HepG2 (cell line): ENCODE measurements at regions not wholly inside any gene's neighbourhood (a gene's known extent, or its start where the extent isn't known, plus 50 kb on each side); places are given as distances from the start of the nearest gene placed in this dataset.

ENCODE experiments used
- ATAC-seq: fragments of 200-7000 bp; cut with Tn5 transposase; 3 replicates; pipeline ENCODE4 v1.9.1; 2020; ENCODE audit warnings: mild to moderate bottlenecking, moderate library complexity
- BruUV-seq: library from RNA; stranded (reverse); fragments of 400-500 nt; replicated peaks from 2 replicates; lab custom pipeline; 2021; lab: Mats Ljungman, UMichigan
- CTCF ChIA-PET: fragments of 300-600 bp; formaldehyde crosslinking; extraction: SDS; loops from one replicate; lab custom pipeline; 2021; ENCODE audit warnings: low total read pairs, inconsistent platforms, low intra/inter-chr PET ratio; lab: Yijun Ruan, JAX
- POLR2A ChIA-PET: fragments of 350-600 bp; sonication (Branson Sonifier 250); formaldehyde crosslinking; loops from one replicate; lab custom pipeline; 2020; ENCODE audit warnings: antibody characterized with exemption, inconsistent platforms; lab: Yijun Ruan, JAX
- DNase-seq: peaks from one replicate; pipeline ENCODE4 v3.0.0-alpha.2; 2015; ENCODE audit warnings: low spot score
- FAIRE-seq: peaks from 3 replicates; lab custom pipeline; 2011; peaks lifted over from hg19 to GRCh38; lab: Jason Lieb, UNC
- H2AFZ ChIP-seq: one replicate; pipeline ENCODE4 v1.6.1; 2011; ENCODE audit warnings: low read length, inconsistent platforms
- H3K27ac ChIP-seq: fragments of 300-600 bp; 3 replicates; pipeline ENCODE4 v1.8.0; 2011; ENCODE audit warnings: mixed run types, mild to moderate bottlenecking, mixed read lengths, low read length, inconsistent platforms; ENCODE audit not compliant: insufficient read depth; ENCODE audit errors: extremely low read length
- H3K27me3 ChIP-seq, 2 experiments: fragments of 200-600 bp in 1 of 2; 2 replicates in 1 of 2; 3 replicates in 1 of 2; pipeline versions ENCODE4 v1.6.0 to v1.8.0; 2011; ENCODE audit warnings: low read length in 2 of 2, mild to moderate bottlenecking in 2 of 2, moderate library complexity in 2 of 2, inconsistent platforms in 1 of 2; ENCODE audit not compliant: insufficient read depth in 2 of 2, control insufficient read depth in 1 of 2
- H3K36me3 ChIP-seq, 2 experiments: fragments of 200-600 bp in 1 of 2; replicated peaks in 1 of 2; 2 replicates in 1 of 2; 3 replicates in 1 of 2; pipeline versions ENCODE4 v1.5.1 to v1.8.0; 2011; ENCODE audit warnings: low read length in 2 of 2, inconsistent platforms in 1 of 2; ENCODE audit not compliant: insufficient read depth in 2 of 2, control insufficient read depth in 1 of 2
- H3K4me1 ChIP-seq: 2 replicates; pipeline ENCODE4 v1.5.1; 2012; ENCODE audit warnings: low read length, inconsistent platforms; ENCODE audit not compliant: insufficient read depth
- H3K4me2 ChIP-seq: 2 replicates; pipeline ENCODE4 v1.6.0; 2011; ENCODE audit warnings: low read depth, low read length, inconsistent platforms
- H3K4me3 ChIP-seq, 3 experiments: fragments of 200-600 bp in 1 of 3; sonication (generic), shearing (Covaris generic) in 1 of 3; replicated peaks in 1 of 3; 2 replicates each; pipeline ENCODE4 v1.5.1; 2011 to 2016; ENCODE audit warnings: low read length in 3 of 3, inconsistent platforms in 2 of 3, low read depth in 2 of 3, mild to moderate bottlenecking in 2 of 3, control low read depth in 1 of 3, mixed read lengths in 1 of 3; ENCODE audit not compliant: insufficient read depth in 1 of 3
- H3K79me2 ChIP-seq: one replicate; pipeline ENCODE4 v1.6.1; 2011; ENCODE audit warnings: low read length, inconsistent platforms; ENCODE audit not compliant: insufficient read depth
- H3K9ac ChIP-seq: 2 replicates; pipeline ENCODE4 v1.6.0; 2011; ENCODE audit warnings: mild to moderate bottlenecking, low read depth, low read length, inconsistent platforms; ENCODE audit not compliant: insufficient read depth
- H3K9me3 ChIP-seq: 2 replicates; pipeline ENCODE4 v1.5.1; 2012; ENCODE audit warnings: mild to moderate bottlenecking, low read length
- H4K20me1 ChIP-seq: 2 replicates; pipeline ENCODE4 v1.6.0; 2011; ENCODE audit warnings: inconsistent platforms, mild to moderate bottlenecking, low read length, moderate library complexity; ENCODE audit not compliant: insufficient read depth
- BRCA1 ChIP-seq: sonication (generic); formaldehyde crosslinking; IDR thresholded peaks from 2 replicates; pipeline ENCODE4 v1.4.0; 2020; ENCODE audit warnings: missing genetic modification reagents
- FOXP1 ChIP-seq, 2 experiments: fragments of 450-650 bp in 1 of 2; IDR thresholded peaks; 2 replicates each; pipeline ENCODE4 v1.6.1; 2017 to 2018; ENCODE audit warnings: antibody characterized with exemption in 1 of 2
- HMG20A ChIP-seq: IDR thresholded peaks from 2 replicates; pipeline ENCODE4 v1.6.1; 2016; ENCODE audit warnings: borderline replicate concordance
- KDM3A ChIP-seq: IDR thresholded peaks from 2 replicates; pipeline ENCODE4 v1.6.1; 2018; ENCODE audit warnings: low read depth, missing compliant biosample characterization
- MAZ ChIP-seq, 2 experiments: sonication (generic) in 1 of 2; formaldehyde crosslinking in 1 of 2; IDR thresholded peaks; 2 replicates each; pipeline versions ENCODE4 v1.5.0 to v1.6.1; 2012 to 2020; ENCODE audit warnings: low read depth in 2 of 2, mild to moderate bottlenecking in 2 of 2, borderline replicate concordance in 1 of 2, improper control_type of control experiment in 1 of 2, low read length in 1 of 2, missing genetic modification reagents in 1 of 2, moderate library complexity in 1 of 2
- NFIC ChIP-seq: IDR thresholded peaks from 2 replicates; pipeline ENCODE4 v1.6.1; 2012; ENCODE audit warnings: mild to moderate bottlenecking, low read length, inconsistent platforms
- SMYD3 ChIP-seq: sonication (generic); formaldehyde crosslinking; IDR thresholded peaks from 2 replicates; pipeline ENCODE4 v1.8.1; 2023; ENCODE audit warnings: mild to moderate bottlenecking, missing genetic modification reagents
- TCF12 ChIP-seq, 2 experiments: fragments of 450-650 bp in 1 of 2; sonication (generic) in 1 of 2; formaldehyde crosslinking in 1 of 2; IDR thresholded peaks; 2 replicates each; pipeline versions ENCODE4 v1.6.1 to v1.8.0; 2017 to 2022; ENCODE audit warnings: antibody characterized with exemption in 1 of 2, mild to moderate bottlenecking in 1 of 2, missing genetic modification reagents in 1 of 2, moderate library complexity in 1 of 2
- ZBTB8A ChIP-seq: sonication (generic); formaldehyde crosslinking; IDR thresholded peaks from 2 replicates; pipeline ENCODE4 v1.4.0; 2020; ENCODE audit warnings: mild to moderate bottlenecking, low read depth, missing genetic modification reagents, borderline replicate concordance
- ZFP41 ChIP-seq: sonication (generic); formaldehyde crosslinking; IDR thresholded peaks from 2 replicates; pipeline ENCODE4 v1.4.0; 2020; ENCODE audit warnings: mild to moderate bottlenecking, missing genetic modification reagents, borderline replicate concordance
- ZKSCAN8 ChIP-seq: IDR thresholded peaks from 2 replicates; pipeline ENCODE4 v1.6.1; 2016; ENCODE audit warnings: borderline replicate concordance, missing genetic modification reagents, missing compliant biosample characterization
- ZNF670 ChIP-seq: sonication (generic); formaldehyde crosslinking; IDR thresholded peaks from 2 replicates; pipeline ENCODE4 v1.8.0; 2022; ENCODE audit warnings: mild to moderate bottlenecking, missing genetic modification reagents, borderline replicate concordance
- WGBS: methylation state at CpG from one replicate; pipeline ENCODE4 v1.1.6; 2017; ENCODE audit warnings: low lambda C conversion rate; 5-methylcytosine and 5-hydroxymethylcytosine counted together
- in situ Hi-C: cut with HindIII; loops from 2 replicates; pipeline ENCODE4 v1.10.0; 2017; ENCODE audit warnings: low pct_unique_long_range_greater_than_20kb; ENCODE audit not compliant: extremely low pct_ligation_motif_present
- intact Hi-C: fragments of 100-400 bp; cut with micrococcal nuclease; formaldehyde crosslinking; loops from one replicate; pipeline ENCODE4 v1.10.0; 2022; ENCODE audit not compliant: unreplicated experiment
- TF ChIP-seq, protein P1 (sequence below): sonication (generic); formaldehyde crosslinking; IDR thresholded peaks from 2 replicates; pipeline ENCODE4 v1.8.1; 2023; ENCODE audit warnings: mild to moderate bottlenecking, missing genetic modification reagents, borderline replicate concordance
- TF ChIP-seq, protein P2 (sequence below): sonication (generic); formaldehyde crosslinking; IDR thresholded peaks from 2 replicates; pipeline ENCODE4 v1.5.0; 2020; ENCODE audit warnings: mild to moderate bottlenecking, missing genetic modification reagents, moderate library complexity
- TF ChIP-seq, protein P3 (sequence below): sonication (generic); formaldehyde crosslinking; IDR thresholded peaks from 2 replicates; pipeline ENCODE4 v1.4.0; 2020; ENCODE audit warnings: mild to moderate bottlenecking, missing genetic modification reagents
- TF ChIP-seq, protein P4 (sequence below): sonication (generic); formaldehyde crosslinking; IDR thresholded peaks from 2 replicates; pipeline ENCODE4 v1.8.0; 2022; ENCODE audit warnings: missing genetic modification reagents, mild to moderate bottlenecking, moderate library complexity, borderline replicate concordance
- TF ChIP-seq, protein P5 (sequence below), 2 experiments: fragments of 450-650 bp in 1 of 2; sonication (generic) in 1 of 2; formaldehyde crosslinking; IDR thresholded peaks; 2 replicates each; pipeline versions ENCODE4 v1.5.0 to v1.8.0; 2020 to 2022; ENCODE audit warnings: mild to moderate bottlenecking in 1 of 2, missing genetic modification reagents in 1 of 2

DNA sequence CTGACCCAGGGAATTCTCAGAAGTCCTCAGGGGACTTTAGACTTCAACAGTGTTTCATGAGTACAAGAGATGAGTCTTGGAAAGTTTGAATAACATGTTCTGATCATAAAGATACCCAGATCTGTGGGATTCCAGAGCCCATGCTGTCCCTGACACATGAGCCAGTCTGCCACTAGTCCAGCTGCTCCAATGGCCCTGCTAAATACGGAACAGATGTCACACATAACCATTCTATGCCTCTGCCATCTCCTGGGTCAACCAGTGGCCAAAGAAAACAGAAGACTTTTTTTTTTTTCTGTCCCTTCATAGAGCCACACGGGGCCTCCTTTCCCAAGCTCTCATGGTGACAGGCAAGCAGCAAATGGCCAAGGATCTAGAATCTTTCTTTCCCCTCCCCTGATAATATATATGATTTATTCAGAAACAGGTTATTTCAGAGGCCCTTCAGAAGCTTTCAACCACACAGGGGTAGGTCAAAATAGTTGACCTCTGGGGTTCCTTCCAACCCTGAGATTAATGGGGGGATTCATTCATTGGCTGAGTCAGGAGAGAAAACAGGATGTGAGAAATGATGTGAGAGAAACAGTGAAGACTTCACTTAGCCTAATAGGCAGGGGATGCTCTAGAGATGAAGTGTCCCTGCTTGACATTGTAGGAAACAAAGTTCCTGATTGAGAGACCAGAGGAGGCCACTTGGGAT, 367.7 kb downstream of the CDK5RAP2 start (continued):
- TF ChIP-seq FOXP1 (IDR thresholded peaks at IDR 0.05) (no peak), FOXP1 (CRISPR knock-in tag; IDR thresholded peaks at IDR 0.05) (no peak), ZNF670 (CRISPR knock-in tag) (no peak), ZKSCAN8 (no peak), NFIC (no peak), KDM3A (CRISPR knock-in tag) (no peak), ZFP41 (CRISPR knock-in tag) (no peak)
- TF ChIP-seq, protein P1, sequence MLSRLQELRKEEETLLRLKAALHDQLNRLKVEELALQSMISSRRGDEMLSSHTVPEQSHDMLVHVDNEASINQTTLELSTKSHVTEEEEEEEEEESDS (CRISPR knock-in tag) = no peak
- TF ChIP-seq, all 625 proteins: peak for 0

DNA sequence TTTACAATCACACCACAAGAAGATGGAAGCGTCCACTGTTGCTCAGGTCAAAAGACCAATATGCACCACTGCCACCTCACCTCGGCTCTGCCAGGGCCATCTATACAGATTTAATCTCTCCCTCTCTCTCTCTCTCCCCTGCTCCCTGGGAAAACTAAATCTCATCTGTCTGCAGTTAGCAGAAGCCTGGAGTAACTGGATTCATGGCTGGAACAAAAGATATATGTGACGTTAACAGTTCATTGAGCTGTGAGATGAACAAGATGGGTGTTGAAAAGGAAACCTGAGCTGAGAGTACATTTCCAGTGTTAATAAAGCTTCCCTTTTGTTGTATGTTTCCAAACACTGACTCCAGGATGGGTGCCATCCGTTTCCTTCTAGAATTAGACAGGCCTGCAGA, 369.7 kb downstream of the CDK5RAP2 start:
- DNase-seq (no peak), FAIRE-seq (no peak), ATAC-seq (no peak)
- Histone ChIP-seq H3K27ac (no peak overlapping the region), H4K20me1 (no peaks in the 10 kb centered on the region), H2AFZ (no peak overlapping the region), H3K27me3 (no peaks in the 10 kb centered on the region; a peak in 1 of 5 replicates), H3K36me3 (no peaks in the 10 kb centered on the region), H3K4me1 (no peaks in the 10 kb centered on the region), H3K79me2 (no peaks in the 10 kb centered on the region), H3K4me2 (no peak overlapping the region), H3K9ac (no peak overlapping the region), H3K9me3 (no peaks in the 10 kb centered on the region), H3K4me3 (no peak overlapping the region)
- BruUV-seq = no TSS peak
- in situ Hi-C loops = no loop called here
- 19% methylated on average over 4 of the region's 4 CpGs for WGBS
- POLR2A ChIA-PET = no interaction called here
- CTCF ChIA-PET = no interaction called here
- intact Hi-C loops = no loop called here
- TF ChIP-seq, protein P2, sequence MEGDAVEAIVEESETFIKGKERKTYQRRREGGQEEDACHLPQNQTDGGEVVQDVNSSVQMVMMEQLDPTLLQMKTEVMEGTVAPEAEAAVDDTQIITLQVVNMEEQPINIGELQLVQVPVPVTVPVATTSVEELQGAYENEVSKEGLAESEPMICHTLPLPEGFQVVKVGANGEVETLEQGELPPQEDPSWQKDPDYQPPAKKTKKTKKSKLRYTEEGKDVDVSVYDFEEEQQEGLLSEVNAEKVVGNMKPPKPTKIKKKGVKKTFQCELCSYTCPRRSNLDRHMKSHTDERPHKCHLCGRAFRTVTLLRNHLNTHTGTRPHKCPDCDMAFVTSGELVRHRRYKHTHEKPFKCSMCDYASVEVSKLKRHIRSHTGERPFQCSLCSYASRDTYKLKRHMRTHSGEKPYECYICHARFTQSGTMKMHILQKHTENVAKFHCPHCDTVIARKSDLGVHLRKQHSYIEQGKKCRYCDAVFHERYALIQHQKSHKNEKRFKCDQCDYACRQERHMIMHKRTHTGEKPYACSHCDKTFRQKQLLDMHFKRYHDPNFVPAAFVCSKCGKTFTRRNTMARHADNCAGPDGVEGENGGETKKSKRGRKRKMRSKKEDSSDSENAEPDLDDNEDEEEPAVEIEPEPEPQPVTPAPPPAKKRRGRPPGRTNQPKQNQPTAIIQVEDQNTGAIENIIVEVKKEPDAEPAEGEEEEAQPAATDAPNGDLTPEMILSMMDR (CRISPR knock-in tag) = no peak
- no peak for TF ChIP-seq TCF12 (IDR thresholded peaks at IDR 0.05)
- TF ChIP-seq TCF12 (CRISPR knock-in tag; IDR thresholded peaks at IDR 0.05) = no peak
- TF ChIP-seq MAZ (IDR thresholded peaks at IDR 0.05; ENCODE audit: borderline replicate concordance, low read depth, low read length) = no peak
- TF ChIP-seq MAZ (CRISPR knock-in tag; IDR thresholded peaks at IDR 0.05; ENCODE audit: low read depth) = no peak
- TF ChIP-seq, protein P3, sequence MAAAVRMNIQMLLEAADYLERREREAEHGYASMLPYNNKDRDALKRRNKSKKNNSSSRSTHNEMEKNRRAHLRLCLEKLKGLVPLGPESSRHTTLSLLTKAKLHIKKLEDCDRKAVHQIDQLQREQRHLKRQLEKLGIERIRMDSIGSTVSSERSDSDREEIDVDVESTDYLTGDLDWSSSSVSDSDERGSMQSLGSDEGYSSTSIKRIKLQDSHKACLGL (CRISPR knock-in tag) = no peak
- no peak for TF ChIP-seq HMG20A (CRISPR knock-in tag)
- TF ChIP-seq BRCA1 (CRISPR knock-in tag) = no peak
- TF ChIP-seq, protein P4, sequence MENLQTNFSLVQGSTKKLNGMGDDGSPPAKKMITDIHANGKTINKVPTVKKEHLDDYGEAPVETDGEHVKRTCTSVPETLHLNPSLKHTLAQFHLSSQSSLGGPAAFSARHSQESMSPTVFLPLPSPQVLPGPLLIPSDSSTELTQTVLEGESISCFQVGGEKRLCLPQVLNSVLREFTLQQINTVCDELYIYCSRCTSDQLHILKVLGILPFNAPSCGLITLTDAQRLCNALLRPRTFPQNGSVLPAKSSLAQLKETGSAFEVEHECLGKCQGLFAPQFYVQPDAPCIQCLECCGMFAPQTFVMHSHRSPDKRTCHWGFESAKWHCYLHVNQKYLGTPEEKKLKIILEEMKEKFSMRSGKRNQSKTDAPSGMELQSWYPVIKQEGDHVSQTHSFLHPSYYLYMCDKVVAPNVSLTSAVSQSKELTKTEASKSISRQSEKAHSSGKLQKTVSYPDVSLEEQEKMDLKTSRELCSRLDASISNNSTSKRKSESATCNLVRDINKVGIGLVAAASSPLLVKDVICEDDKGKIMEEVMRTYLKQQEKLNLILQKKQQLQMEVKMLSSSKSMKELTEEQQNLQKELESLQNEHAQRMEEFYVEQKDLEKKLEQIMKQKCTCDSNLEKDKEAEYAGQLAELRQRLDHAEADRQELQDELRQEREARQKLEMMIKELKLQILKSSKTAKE (CRISPR knock-in tag) = no peak
- no peak for TF ChIP-seq SMYD3 (CRISPR knock-in tag)
- TF ChIP-seq, protein P5, sequence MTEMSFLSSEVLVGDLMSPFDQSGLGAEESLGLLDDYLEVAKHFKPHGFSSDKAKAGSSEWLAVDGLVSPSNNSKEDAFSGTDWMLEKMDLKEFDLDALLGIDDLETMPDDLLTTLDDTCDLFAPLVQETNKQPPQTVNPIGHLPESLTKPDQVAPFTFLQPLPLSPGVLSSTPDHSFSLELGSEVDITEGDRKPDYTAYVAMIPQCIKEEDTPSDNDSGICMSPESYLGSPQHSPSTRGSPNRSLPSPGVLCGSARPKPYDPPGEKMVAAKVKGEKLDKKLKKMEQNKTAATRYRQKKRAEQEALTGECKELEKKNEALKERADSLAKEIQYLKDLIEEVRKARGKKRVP (CRISPR knock-in tag; IDR thresholded peaks at IDR 0.05) = no peak
- no peak for TF ChIP-seq ZBTB8A (CRISPR knock-in tag)
